ENCODE measurements at regions not wholly inside any gene's neighbourhood (a gene's known extent, or its start where the extent isn't known, plus 50 kb on each side); places are given as distances from the start of the nearest gene placed in this dataset.

GRCh38 chr5:141786700-141787099 lies 91.5 kb downstream of the PCDH1 start:
- H3K36me3 ChIP-seq (ENCODE audit: control insufficient read depth, insufficient read depth, low read length) = no peaks in the 10 kb centered on the region
- H3K9me3 ChIP-seq (ENCODE audit: control insufficient read depth, low read length) = no peaks in the 10 kb centered on the region
- no peaks in the 10 kb centered on the region for H3K27me3 ChIP-seq (ENCODE audit: control insufficient read depth, insufficient read depth, low read length, poor library complexity, severe bottlenecking)
- no peak overlapping the region for H3K27ac ChIP-seq (ENCODE audit: insufficient read depth, low read depth, low read length, poor library complexity, severe bottlenecking)
- peaks cover 12% of the 10 kb centered on the region for H3K4me1 ChIP-seq (ENCODE audit: control insufficient read depth, insufficient read depth, low read length)
- H3K4me3 ChIP-seq (ENCODE audit: insufficient read depth, low read depth, low read length) = no peak overlapping the region
- 70 to 76% methylated on average over 3 of the region's 3 CpGs for WGBS, 2 experiments

DNA sequence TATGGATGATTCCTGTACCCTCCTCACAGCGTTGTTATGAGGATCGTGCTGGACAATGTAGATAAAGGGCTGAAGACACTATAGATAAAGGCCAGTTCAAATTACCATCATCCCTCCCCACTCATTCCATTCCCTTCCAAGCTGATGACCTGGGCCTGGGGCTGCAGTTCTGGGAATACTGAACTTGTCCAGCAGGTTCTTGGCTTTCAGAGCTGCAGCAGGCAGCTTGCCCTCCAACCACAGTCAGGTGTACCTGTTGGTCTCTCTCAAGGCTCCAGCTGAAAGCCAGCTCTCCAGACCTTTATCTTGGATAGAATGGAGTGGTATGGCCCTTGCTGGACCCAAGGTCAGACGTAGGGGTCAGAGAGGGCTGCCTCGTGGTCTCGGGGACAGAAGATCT lies 92.5 kb downstream of the PCDH1 start:
- 87 to 95% methylated on average over 5 of the region's 5 CpGs for WGBS, 2 experiments
- Histone ChIP-seq H3K27me3 (ENCODE audit: control insufficient read depth, insufficient read depth, low read length, poor library complexity, severe bottlenecking) (no peaks in the 10 kb centered on the region), H3K27ac (ENCODE audit: insufficient read depth, low read depth, low read length, poor library complexity, severe bottlenecking) (no peak overlapping the region), H3K36me3 (ENCODE audit: control insufficient read depth, insufficient read depth, low read length) (no peaks in the 10 kb centered on the region), H3K4me1 (ENCODE audit: control insufficient read depth, insufficient read depth, low read length) (peaks cover 16% of the 10 kb centered on the region), H3K9me3 (ENCODE audit: control insufficient read depth, low read length) (no peaks in the 10 kb centered on the region), H3K4me3 (ENCODE audit: insufficient read depth, low read depth, low read length) (no peak overlapping the region)

- WGBS, 2 experiments = 90 to 94% methylated on average over 4 of the region's 4 CpGs
- Histone ChIP-seq H3K36me3 (ENCODE audit: control insufficient read depth, insufficient read depth, low read length) (no peaks in the 10 kb centered on the region), H3K9me3 (ENCODE audit: control insufficient read depth, low read length) (no peaks in the 10 kb centered on the region), H3K4me1 (ENCODE audit: control insufficient read depth, insufficient read depth, low read length) (peaks cover 20% of the 10 kb centered on the region), H3K27me3 (ENCODE audit: control insufficient read depth, insufficient read depth, low read length, poor library complexity, severe bottlenecking) (no peaks in the 10 kb centered on the region), H3K4me3 (ENCODE audit: insufficient read depth, low read depth, low read length) (no peak overlapping the region), H3K27ac (ENCODE audit: insufficient read depth, low read depth, low read length, poor library complexity, severe bottlenecking) (no peak overlapping the region)
Observed at GRCh38 chr5:141785135-141785534, 93.1 kb downstream of the PCDH1 start.

GRCh38 chr5:141784529-141784928 lies 93.7 kb downstream of the PCDH1 start:
- Histone ChIP-seq H3K36me3 (ENCODE audit: control insufficient read depth, insufficient read depth, low read length) (no peaks in the 10 kb centered on the region), H3K4me1 (ENCODE audit: control insufficient read depth, insufficient read depth, low read length) (peaks cover 26% of the 10 kb centered on the region)
- 90 to 91% methylated on average over 5 of the region's 5 CpGs for WGBS, 2 experiments

GRCh38 chr5:141783947-141784296 lies 94.3 kb downstream of the PCDH1 start:
- Histone ChIP-seq H3K9me3 (ENCODE audit: control insufficient read depth, low read length) (no peaks in the 10 kb centered on the region), H3K27me3 (ENCODE audit: control insufficient read depth, insufficient read depth, low read length, poor library complexity, severe bottlenecking) (no peaks in the 10 kb centered on the region), H3K4me3 (ENCODE audit: insufficient read depth, low read depth, low read length) (no peak overlapping the region), H3K4me1 (ENCODE audit: control insufficient read depth, insufficient read depth, low read length) (peaks cover 27% of the 10 kb centered on the region), H3K36me3 (ENCODE audit: control insufficient read depth, insufficient read depth, low read length) (no peaks in the 10 kb centered on the region), H3K27ac (ENCODE audit: insufficient read depth, low read depth, low read length, poor library complexity, severe bottlenecking) (no peak overlapping the region)
- 58 to 73% methylated on average over 4 of the region's 4 CpGs for WGBS, 2 experiments

More at GRCh38 chr5:141784529-141784928, 93.7 kb downstream of the PCDH1 start:
- no peak overlapping the region for H3K4me3 ChIP-seq (ENCODE audit: insufficient read depth, low read depth, low read length)
- H3K27ac ChIP-seq (ENCODE audit: insufficient read depth, low read depth, low read length, poor library complexity, severe bottlenecking) = no peak overlapping the region
- no peaks in the 10 kb centered on the region for H3K27me3 ChIP-seq (ENCODE audit: control insufficient read depth, insufficient read depth, low read length, poor library complexity, severe bottlenecking)
- no peaks in the 10 kb centered on the region for H3K9me3 ChIP-seq (ENCODE audit: control insufficient read depth, low read length)

GRCh38 chr5:141783005-141783946 lies 94.9 kb downstream of the PCDH1 start:
- no peak overlapping the region for H3K27ac ChIP-seq (ENCODE audit: insufficient read depth, low read depth, low read length, poor library complexity, severe bottlenecking)
- no peaks in the 10 kb centered on the region for H3K36me3 ChIP-seq (ENCODE audit: control insufficient read depth, insufficient read depth, low read length)
- WGBS, 2 experiments = 66% methylated on average over 17 of the region's 17 CpGs
- H3K9me3 ChIP-seq (ENCODE audit: control insufficient read depth, low read length) = no peaks in the 10 kb centered on the region
- H3K4me1 ChIP-seq (ENCODE audit: control insufficient read depth, insufficient read depth, low read length) = peaks cover 25% of the 10 kb centered on the region
- no peaks in the 10 kb centered on the region for H3K27me3 ChIP-seq (ENCODE audit: control insufficient read depth, insufficient read depth, low read length, poor library complexity, severe bottlenecking)
- H3K4me3 ChIP-seq (ENCODE audit: insufficient read depth, low read depth, low read length) = no peak overlapping the region

- 89 to 97% methylated on average over 2 of the region's 2 CpGs for WGBS, 2 experiments
- H3K4me1 ChIP-seq (ENCODE audit: control insufficient read depth, insufficient read depth, low read length) = peaks cover 28% of the 10 kb centered on the region
- H3K9me3 ChIP-seq (ENCODE audit: control insufficient read depth, low read length) = no peaks in the 10 kb centered on the region
- no peak overlapping the region for H3K4me3 ChIP-seq (ENCODE audit: insufficient read depth, low read depth, low read length)
- no peak overlapping the region for H3K27ac ChIP-seq (ENCODE audit: insufficient read depth, low read depth, low read length, poor library complexity, severe bottlenecking)
- no peaks in the 10 kb centered on the region for H3K27me3 ChIP-seq (ENCODE audit: control insufficient read depth, insufficient read depth, low read length, poor library complexity, severe bottlenecking)
- H3K36me3 ChIP-seq (ENCODE audit: control insufficient read depth, insufficient read depth, low read length) = no peaks in the 10 kb centered on the region
Observed at GRCh38 chr5:141781910-141782309, 96.3 kb downstream of the PCDH1 start.

DNA sequence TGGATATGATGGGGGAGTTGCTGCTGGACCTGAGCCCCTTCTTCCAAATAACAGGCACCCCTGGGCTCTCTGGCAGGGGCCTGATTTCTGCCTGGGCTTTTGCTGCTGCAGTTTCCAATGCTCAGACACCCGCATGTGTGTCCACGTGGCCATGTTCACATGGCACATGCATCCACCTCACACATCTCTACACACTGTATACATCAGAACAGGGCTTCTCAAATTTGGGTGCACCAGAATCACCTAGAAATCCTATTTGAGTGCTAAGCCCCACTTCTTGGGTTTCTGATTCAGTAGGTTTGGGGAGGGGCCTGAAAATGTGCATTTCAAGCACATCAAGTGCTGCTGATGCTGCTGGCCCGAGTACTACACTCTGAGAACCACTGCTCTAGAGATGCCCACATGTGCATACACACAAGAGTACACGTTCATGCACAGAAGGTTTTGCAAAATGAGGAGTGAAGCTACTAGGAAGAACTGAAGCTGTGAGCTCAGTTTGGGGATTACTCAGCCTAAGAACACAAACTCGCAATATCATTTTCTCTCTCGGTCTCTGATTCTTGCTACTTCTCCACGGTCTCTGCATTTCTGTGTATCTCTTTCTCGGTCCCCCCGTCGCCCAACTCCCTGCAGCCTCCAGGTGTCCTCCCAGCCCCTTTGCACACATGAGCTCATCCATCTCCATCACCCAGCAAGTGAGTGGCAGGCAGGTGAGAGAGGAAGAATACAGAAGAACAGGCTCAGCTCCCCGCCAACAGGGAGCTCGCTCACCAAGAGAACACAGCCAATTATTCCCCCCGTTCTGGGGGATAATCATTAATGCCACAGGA lies 97.0 kb downstream of the PCDH1 start:
- Histone ChIP-seq H3K27ac (ENCODE audit: insufficient read depth, low read depth, low read length, poor library complexity, severe bottlenecking) (no peak overlapping the region), H3K9me3 (ENCODE audit: control insufficient read depth, low read length) (no peaks in the 10 kb centered on the region), H3K36me3 (ENCODE audit: control insufficient read depth, insufficient read depth, low read length) (no peaks in the 10 kb centered on the region), H3K4me1 (ENCODE audit: control insufficient read depth, insufficient read depth, low read length) (peaks cover 28% of the 10 kb centered on the region), H3K27me3 (ENCODE audit: control insufficient read depth, insufficient read depth, low read length, poor library complexity, severe bottlenecking) (no peaks in the 10 kb centered on the region), H3K4me3 (ENCODE audit: insufficient read depth, low read depth, low read length) (no peak overlapping the region)
- 79 to 83% methylated on average over 13 of the region's 13 CpGs for WGBS, 2 experiments

- H3K9me3 ChIP-seq (ENCODE audit: control insufficient read depth, low read length) = no peaks in the 10 kb centered on the region
- H3K27ac ChIP-seq (ENCODE audit: insufficient read depth, low read depth, low read length, poor library complexity, severe bottlenecking) = no peak overlapping the region
- no peaks in the 10 kb centered on the region for H3K36me3 ChIP-seq (ENCODE audit: control insufficient read depth, insufficient read depth, low read length)
- H3K4me1 ChIP-seq (ENCODE audit: control insufficient read depth, insufficient read depth, low read length) = peaks cover 28% of the 10 kb centered on the region
- no peak overlapping the region for H3K4me3 ChIP-seq (ENCODE audit: insufficient read depth, low read depth, low read length)
- H3K27me3 ChIP-seq (ENCODE audit: control insufficient read depth, insufficient read depth, low read length, poor library complexity, severe bottlenecking) = no peaks in the 10 kb centered on the region
- 64% methylated on average over 10 of the region's 10 CpGs for WGBS, 2 experiments
Observed at GRCh38 chr5:141780240-141780951, 97.8 kb downstream of the PCDH1 start.

Measured in ectodermal cell (in vitro differentiated cells).